Esophagus (tissue), 2 donors: ENCODE measurements at regions not wholly inside any gene's neighbourhood (a gene's known extent, or its start where the extent isn't known, plus 50 kb on each side); places are given as distances from the start of the nearest gene placed in this dataset.
"Not testable (repeated sequence)": the region's sequence is repeated elsewhere in the genome, so short reads cannot be mapped to it uniquely, and the experiment has no call there.

Experiments
- H3K27ac ChIP-seq, 2 donors: one replicate each; pipeline ENCODE4 v1.5.1; 2013; ENCODE audit warnings: low read depth in 2 of 2, mild to moderate bottlenecking in 2 of 2, inconsistent platforms in 1 of 2, low read length in 1 of 2, moderate library complexity in 1 of 2
- H3K27me3 ChIP-seq, 2 donors: one replicate each; pipeline ENCODE4 v1.6.1; 2013; ENCODE audit warnings: low read length in 2 of 2, control low read depth in 1 of 2, mild to moderate bottlenecking in 1 of 2; ENCODE audit not compliant: insufficient read depth in 2 of 2, control insufficient read depth in 1 of 2
- H3K36me3 ChIP-seq, 2 donors: one replicate each; pipeline ENCODE4 v1.6.1; 2013; ENCODE audit warnings: low read length in 1 of 2; ENCODE audit not compliant: control insufficient read depth in 2 of 2, insufficient read depth in 2 of 2
- H3K4me1 ChIP-seq, 2 donors: one replicate each; pipeline ENCODE4 v1.6.1; 2013; ENCODE audit warnings: low read length in 1 of 2; ENCODE audit not compliant: control insufficient read depth in 2 of 2, insufficient read depth in 2 of 2
- H3K4me3 ChIP-seq, 2 donors: one replicate each; pipeline ENCODE4 v1.5.1; 2013; ENCODE audit warnings: low read length in 2 of 2, mild to moderate bottlenecking in 2 of 2, low read depth in 1 of 2, moderate library complexity in 1 of 2
- H3K9me3 ChIP-seq, 2 donors: one replicate each; pipeline ENCODE4 v1.6.1; 2013; ENCODE audit warnings: mild to moderate bottlenecking in 2 of 2, low read depth in 1 of 2, low read length in 1 of 2, moderate library complexity in 1 of 2; ENCODE audit not compliant: control insufficient read depth in 2 of 2, insufficient read depth in 1 of 2
- WGBS, 2 donors: extraction: QIAGEN DNeasy Blood & Tissue Kit; methylation state at CpG; one replicate each; pipeline ENCODE4 v1.1.7; 2013; 5-methylcytosine and 5-hydroxymethylcytosine counted together
- donor health status: healthy with polysubstance abuse.
- donor health status: Bipolar disorder and iron deficiency.

GRCh38 chr5:96307047-96307446 is 126.0 kb downstream of the PCSK1 start:
- H3K9me3 ChIP-seq, H3K4me3 ChIP-seq, H3K27me3 ChIP-seq, H3K27ac ChIP-seq, H3K36me3 ChIP-seq, H3K4me1 ChIP-seq: not testable (repeated sequence)

GRCh38 chr5:96302174-96302738 is 130.8 kb downstream of the PCSK1 start:
- H3K27me3 ChIP-seq, result no peaks in the 10 kb centered on the region
- no peak overlapping the region for H3K27ac ChIP-seq
- no peak overlapping the region for H3K4me3 ChIP-seq
- no peaks in the 10 kb centered on the region for H3K36me3 ChIP-seq
- peaks cover 0 to 3% of the 10 kb centered on the region in 2 donors for H3K9me3 ChIP-seq
- H3K4me1 ChIP-seq, result no peaks in the 10 kb centered on the region
- 84 to 88% methylated on average over 4 of the region's 4 CpGs for WGBS, 2 donors

- no peaks in the 10 kb centered on the region for H3K4me1 ChIP-seq
- H3K36me3 ChIP-seq, result no peaks in the 10 kb centered on the region
- peaks cover 0 to 3% of the 10 kb centered on the region in 2 donors for H3K9me3 ChIP-seq
- H3K27ac ChIP-seq, result no peak overlapping the region
- H3K4me3 ChIP-seq, result no peak overlapping the region
- no peaks in the 10 kb centered on the region for H3K27me3 ChIP-seq
These were observed 132.1 kb downstream of the PCSK1 start for GRCh38 chr5:96300976-96301375.

- Histone ChIP-seq H3K9me3 (peaks cover 0 to 3% of the 10 kb centered on the region in 2 donors), H3K27ac (no peak overlapping the region)
- 46 to 55% methylated on average over 3 of the region's 3 CpGs for WGBS, 2 donors
These were observed 135.2 kb downstream of the PCSK1 start for GRCh38 chr5:96297867-96298266.

GRCh38 chr5:96297290-96297689 is 135.8 kb downstream of the PCSK1 start:
- WGBS, 2 donors, result 28 to 39% methylated on average over 1 of the region's 1 CpG
- Histone ChIP-seq H3K9me3 (peaks cover 0 to 3% of the 10 kb centered on the region in 2 donors), H3K4me3 (no peak overlapping the region), H3K27ac (no peak overlapping the region), H3K27me3 (no peaks in the 10 kb centered on the region), H3K36me3 (no peaks in the 10 kb centered on the region), H3K4me1 (no peaks in the 10 kb centered on the region)

More at GRCh38 chr5:96297867-96298266, 135.2 kb downstream of the PCSK1 start:
- H3K27me3 ChIP-seq, result no peaks in the 10 kb centered on the region
- no peak overlapping the region for H3K4me3 ChIP-seq
- no peaks in the 10 kb centered on the region for H3K4me1 ChIP-seq
- H3K36me3 ChIP-seq, result no peaks in the 10 kb centered on the region

GRCh38 chr5:96294884-96295202 is 138.2 kb downstream of the PCSK1 start:
- no peak overlapping the region for H3K4me3 ChIP-seq
- H3K27ac ChIP-seq, result no peak overlapping the region
- H3K36me3 ChIP-seq, result no peaks in the 10 kb centered on the region
- H3K27me3 ChIP-seq, result no peaks in the 10 kb centered on the region
- H3K9me3 ChIP-seq, result no peaks in the 10 kb centered on the region
- H3K4me1 ChIP-seq, result no peaks in the 10 kb centered on the region

- Histone ChIP-seq H3K27me3 (no peaks in the 10 kb centered on the region), H3K4me1 (no peaks in the 10 kb centered on the region), H3K9me3 (no peaks in the 10 kb centered on the region), H3K27ac (no peak overlapping the region), H3K4me3 (no peak overlapping the region), H3K36me3 (no peaks in the 10 kb centered on the region)
- 61 to 70% methylated on average over 2 of the region's 2 CpGs for WGBS, 2 donors
These were observed 138.8 kb downstream of the PCSK1 start for GRCh38 chr5:96293966-96294883.

GRCh38 chr5:96292582-96293247 is 140.3 kb downstream of the PCSK1 start:
- Histone ChIP-seq H3K4me1 (no peaks in the 10 kb centered on the region), H3K36me3 (no peaks in the 10 kb centered on the region), H3K4me3 (no peak overlapping the region), H3K9me3 (no peaks in the 10 kb centered on the region), H3K27ac (no peak overlapping the region), H3K27me3 (no peaks in the 10 kb centered on the region)
- WGBS, 2 donors, result 71 to 74% methylated on average over 8 of the region's 8 CpGs

- not testable (repeated sequence) for H3K4me1 ChIP-seq, H3K36me3 ChIP-seq, H3K9me3 ChIP-seq, H3K27ac ChIP-seq, H3K27me3 ChIP-seq, H3K4me3 ChIP-seq
- 77% methylated on average over 5 of the region's 5 CpGs for WGBS, 2 donors
These were observed 143.8 kb downstream of the PCSK1 start for GRCh38 chr5:96289287-96289686.

- Histone ChIP-seq H3K4me3 (no peak overlapping the region), H3K27ac (no peak overlapping the region)
- 53 to 75% methylated on average over 1 of the region's 1 CpG for WGBS, 2 donors
These were observed 144.2 kb downstream of the PCSK1 start for GRCh38 chr5:96288845-96289185.

More at GRCh38 chr5:96288845-96289185, 144.2 kb downstream of the PCSK1 start:
- Histone ChIP-seq H3K36me3 (no peaks in the 10 kb centered on the region), H3K27me3 (no peaks in the 10 kb centered on the region), H3K9me3 (no peaks in the 10 kb centered on the region), H3K4me1 (no peaks in the 10 kb centered on the region)
